ENCODE measurements at regions not wholly inside any gene's neighbourhood (a gene's known extent, or its start where the extent isn't known, plus 50 kb on each side); places are given as distances from the start of the nearest gene placed in this dataset.

DNA sequence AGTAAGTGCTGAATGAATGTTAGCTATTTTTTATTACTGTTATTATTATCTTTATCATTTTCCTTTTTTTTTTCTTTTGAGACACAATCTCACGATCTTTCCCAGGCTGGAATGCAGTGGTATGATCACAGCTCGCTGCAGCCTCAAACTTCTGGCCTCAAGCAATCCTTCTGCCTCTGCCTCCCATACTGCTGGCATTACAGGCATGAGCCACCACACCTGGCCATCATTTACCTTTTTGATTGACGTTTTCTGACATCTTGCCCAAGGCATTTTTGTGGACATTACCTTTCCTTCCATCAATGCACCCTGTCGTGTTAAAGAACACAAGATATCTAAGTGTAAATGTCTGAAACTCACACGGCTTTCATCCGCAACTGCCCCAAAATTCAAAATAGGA lies 138.2 kb downstream of the GAS1 start:
- Histone ChIP-seq H3K4me1 (ENCODE audit: control insufficient read depth in 1 of 2, low read depth in 2 of 2) (peaks cover 0 to 10% of the 10 kb centered on the region in 2 donors), H3K36me3 (no peaks in the 10 kb centered on the region), H3K27ac (no peak overlapping the region), H3K4me3 (no peak overlapping the region), H3K27me3 (replicated peaks; ENCODE audit: insufficient read depth) (no peaks in the 10 kb centered on the region), H3K9me3 (no peaks in the 10 kb centered on the region)
- no peak for DNase-seq (ENCODE audit: low spot score)
- no peak for ATAC-seq (ENCODE audit: insufficient number of reproducible peaks, low FRiP score, low read depth)
- no peak for TF ChIP-seq CTCF (IDR thresholded peaks at IDR 0.05)

GRCh38 chr9:86807367-86807976 lies 139.8 kb downstream of the GAS1 start:
- Histone ChIP-seq H3K36me3 (no peaks in the 10 kb centered on the region), H3K9me3 (no peaks in the 10 kb centered on the region), H3K27me3 (replicated peaks; ENCODE audit: insufficient read depth) (no peaks in the 10 kb centered on the region), H3K4me3 (no peak overlapping the region), H3K27ac (peak overlapping the region in 1 of 2 donors; percentile 32), H3K4me1 (ENCODE audit: control insufficient read depth in 1 of 2, low read depth in 2 of 2) (peaks cover 0 to 10% of the 10 kb centered on the region in 2 donors)
- TF ChIP-seq CTCF (IDR thresholded peaks at IDR 0.05), result no peak
- ATAC-seq (ENCODE audit: insufficient number of reproducible peaks, low FRiP score, low read depth) (no peak), DNase-seq (ENCODE audit: low spot score) (no peak)

DNA sequence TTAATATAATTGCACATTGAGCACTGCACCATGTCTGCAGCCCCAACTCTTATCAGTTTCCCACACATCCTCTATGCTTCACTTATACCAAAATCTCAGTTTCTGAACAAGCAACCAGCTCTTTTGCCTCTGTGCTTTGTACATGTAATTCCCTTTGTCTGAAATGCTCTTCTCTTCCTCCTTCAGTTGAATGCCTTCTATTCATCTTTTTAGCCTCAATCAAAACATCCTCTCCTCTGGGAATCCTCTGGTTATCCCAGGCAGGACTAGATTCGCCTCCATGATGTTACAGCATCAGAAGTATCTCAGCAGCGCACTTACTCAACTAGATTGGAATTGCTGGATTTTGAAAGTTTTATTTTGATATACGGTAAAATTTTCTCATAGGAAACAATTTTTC lies 143.3 kb downstream of the GAS1 start:
- ATAC-seq (ENCODE audit: insufficient number of reproducible peaks, low FRiP score, low read depth) (no peak), DNase-seq (ENCODE audit: low spot score) (no peak)
- Histone ChIP-seq H3K9me3 (no peaks in the 10 kb centered on the region), H3K27me3 (replicated peaks; ENCODE audit: insufficient read depth) (no peaks in the 10 kb centered on the region), H3K27ac (no peak overlapping the region), H3K4me1 (ENCODE audit: control insufficient read depth in 1 of 2, low read depth in 2 of 2) (peaks cover 0 to 25% of the 10 kb centered on the region in 2 donors), H3K36me3 (no peaks in the 10 kb centered on the region), H3K4me3 (no peak overlapping the region)
- no peak for TF ChIP-seq CTCF (IDR thresholded peaks at IDR 0.05)

- DNase-seq (ENCODE audit: low spot score) (no peak), ATAC-seq (ENCODE audit: insufficient number of reproducible peaks, low FRiP score, low read depth) (no peak)
- H3K9me3 ChIP-seq, result no peaks in the 10 kb centered on the region
- peaks cover 0 to 24% of the 10 kb centered on the region in 2 donors for H3K4me1 ChIP-seq (ENCODE audit: control insufficient read depth in 1 of 2, low read depth in 2 of 2)
- TF ChIP-seq CTCF (IDR thresholded peaks at IDR 0.05), result no peak
- H3K27me3 ChIP-seq (replicated peaks; ENCODE audit: insufficient read depth), result no peaks in the 10 kb centered on the region
- H3K27ac ChIP-seq, result no peak overlapping the region
- no peak overlapping the region for H3K4me3 ChIP-seq
- H3K36me3 ChIP-seq, result no peaks in the 10 kb centered on the region
These were observed 144.2 kb downstream of the GAS1 start for GRCh38 chr9:86802900-86803673.

- H3K36me3 ChIP-seq, result no peaks in the 10 kb centered on the region
- peak overlapping the region in 1 of 2 donors; percentile 44 for H3K27ac ChIP-seq
- no peaks in the 10 kb centered on the region for H3K9me3 ChIP-seq
- H3K4me1 ChIP-seq (ENCODE audit: control insufficient read depth in 1 of 2, low read depth in 2 of 2), result peaks cover 3 to 31% of the 10 kb centered on the region in 2 donors
- H3K4me3 ChIP-seq, result no peak overlapping the region
- DNase-seq (ENCODE audit: low spot score), result no peak
- no peak for TF ChIP-seq CTCF (IDR thresholded peaks at IDR 0.05)
- ATAC-seq (ENCODE audit: insufficient number of reproducible peaks, low FRiP score, low read depth), result no peak
- no peaks in the 10 kb centered on the region for H3K27me3 ChIP-seq (replicated peaks; ENCODE audit: insufficient read depth)
These were observed 146.1 kb downstream of the GAS1 start for GRCh38 chr9:86801246-86801645.

All from thoracic aorta (tissue), 2 donors.